H1 (cell line): ENCODE measurements at regions not wholly inside any gene's neighbourhood (a gene's known extent, or its start where the extent isn't known, plus 50 kb on each side); places are given as distances from the start of the nearest gene placed in this dataset.

Experiments
- EGR1 ChIP-seq: IDR thresholded peaks from 2 replicates; pipeline ENCODE4 v1.6.1; 2011; ENCODE audit warnings: low read depth, low read length, borderline replicate concordance
- HDAC2 ChIP-seq, 2 experiments: fragments of 300-600 bp in 1 of 2; sonication (generic) in 1 of 2; IDR thresholded peaks; 2 replicates each; pipeline ENCODE4 v1.6.1; 2011 to 2012; ENCODE audit warnings: low read depth in 2 of 2, low read length in 2 of 2, mild to moderate bottlenecking in 2 of 2, moderate library complexity in 2 of 2, borderline replicate concordance in 1 of 2, inconsistent platforms in 1 of 2
- RBBP5 ChIP-seq: IDR thresholded peaks from 2 replicates; pipeline ENCODE4 v1.7.1; 2012; ENCODE audit warnings: low read depth, mild to moderate bottlenecking, inconsistent platforms, low read length, moderate library complexity, borderline replicate concordance
- SP2 ChIP-seq: IDR thresholded peaks from 2 replicates; pipeline ENCODE4 v1.6.1; 2012; ENCODE audit warnings: mild to moderate bottlenecking, low read length, inconsistent platforms
- SRF ChIP-seq: IDR thresholded peaks from 2 replicates; pipeline ENCODE4 v1.6.1; 2011; ENCODE audit warnings: mild to moderate bottlenecking, low read depth, low read length, moderate library complexity

DNA sequence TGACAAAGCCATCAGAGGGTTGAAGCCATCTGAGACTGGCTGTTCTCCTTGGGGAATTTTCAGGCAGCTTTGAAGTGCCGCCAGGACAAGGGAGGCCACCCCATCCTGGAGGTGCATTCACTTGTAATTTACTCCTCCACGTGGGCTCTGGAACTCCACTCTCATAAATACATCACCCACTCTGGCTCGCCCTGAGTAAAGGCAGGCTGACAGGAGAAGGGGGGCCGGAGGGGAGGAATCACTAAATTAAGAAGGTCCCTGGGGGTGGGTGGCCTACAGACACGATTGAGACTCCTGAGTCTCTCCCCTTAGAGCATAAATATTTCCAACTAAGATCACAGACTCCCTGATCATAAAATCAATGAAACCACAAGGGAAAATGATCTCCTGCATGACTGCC, 56.3 kb upstream of the HNF1B start (continued):
- TF ChIP-seq EGR1 (no peak), HDAC2 (IDR thresholded peaks at IDR 0.05; ENCODE audit: borderline replicate concordance in 1 of 2, low read depth in 2 of 2, low read length in 2 of 2) (no peak), SRF (no peak), RBBP5 (no peak), SP2 (no peak)
